Parathyroid adenoma (tissue), 2 donors: ENCODE measurements at regions not wholly inside any gene's neighbourhood (a gene's known extent, or its start where the extent isn't known, plus 50 kb on each side); places are given as distances from the start of the nearest gene placed in this dataset.

ENCODE experiments used
- H2AFZ ChIP-seq: fragments of 300-600 bp; sonication (generic); one replicate; pipeline ENCODE4 v1.7.0; 2017; ENCODE audit warnings: antibody characterized with exemption, mild to moderate bottlenecking
- H3K27ac ChIP-seq: fragments of 300-600 bp; sonication (generic); one replicate; pipeline ENCODE4 v1.7.0; 2017
- H3K27me3 ChIP-seq: fragments of 300-600 bp; sonication (generic); one replicate; pipeline ENCODE4 v1.7.0; 2017; ENCODE audit warnings: low read length; ENCODE audit not compliant: control insufficient read depth, insufficient read depth
- H3K36me3 ChIP-seq: fragments of 300-600 bp; sonication (generic); one replicate; pipeline ENCODE4 v1.7.0; 2017; ENCODE audit warnings: low read length; ENCODE audit not compliant: control insufficient read depth, insufficient read depth
- H3K4me1 ChIP-seq: fragments of 300-600 bp; sonication (generic); one replicate; pipeline ENCODE4 v1.7.0; 2017; ENCODE audit warnings: control low read depth
- H3K4me2 ChIP-seq: fragments of 300-600 bp; sonication (generic); one replicate; pipeline ENCODE4 v1.7.0; 2017; ENCODE audit warnings: low read length
- H3K4me3 ChIP-seq: fragments of 300-600 bp; sonication (generic); one replicate; pipeline ENCODE4 v1.7.0; 2017; ENCODE audit warnings: low read depth, low read length
- H3K79me2 ChIP-seq: fragments of 300-600 bp; sonication (generic); one replicate; pipeline ENCODE4 v1.7.0; 2017; ENCODE audit warnings: control low read depth
- H3K9ac ChIP-seq: fragments of 300-600 bp; sonication (generic); one replicate; pipeline ENCODE4 v1.7.0; 2017; ENCODE audit warnings: mild to moderate bottlenecking
- H3K9me3 ChIP-seq: fragments of 300-600 bp; sonication (generic); one replicate; pipeline ENCODE4 v1.7.0; 2017; ENCODE audit warnings: low read length; ENCODE audit not compliant: control insufficient read depth
- CTCF ChIP-seq: fragments of 300-600 bp; sonication (generic); IDR thresholded peaks from one replicate; pipeline ENCODE4 v1.7.0; 2017; ENCODE audit warnings: antibody characterized with exemption, mild to moderate bottlenecking
- donor health status: primary hyperparathyroidism.

DNA sequence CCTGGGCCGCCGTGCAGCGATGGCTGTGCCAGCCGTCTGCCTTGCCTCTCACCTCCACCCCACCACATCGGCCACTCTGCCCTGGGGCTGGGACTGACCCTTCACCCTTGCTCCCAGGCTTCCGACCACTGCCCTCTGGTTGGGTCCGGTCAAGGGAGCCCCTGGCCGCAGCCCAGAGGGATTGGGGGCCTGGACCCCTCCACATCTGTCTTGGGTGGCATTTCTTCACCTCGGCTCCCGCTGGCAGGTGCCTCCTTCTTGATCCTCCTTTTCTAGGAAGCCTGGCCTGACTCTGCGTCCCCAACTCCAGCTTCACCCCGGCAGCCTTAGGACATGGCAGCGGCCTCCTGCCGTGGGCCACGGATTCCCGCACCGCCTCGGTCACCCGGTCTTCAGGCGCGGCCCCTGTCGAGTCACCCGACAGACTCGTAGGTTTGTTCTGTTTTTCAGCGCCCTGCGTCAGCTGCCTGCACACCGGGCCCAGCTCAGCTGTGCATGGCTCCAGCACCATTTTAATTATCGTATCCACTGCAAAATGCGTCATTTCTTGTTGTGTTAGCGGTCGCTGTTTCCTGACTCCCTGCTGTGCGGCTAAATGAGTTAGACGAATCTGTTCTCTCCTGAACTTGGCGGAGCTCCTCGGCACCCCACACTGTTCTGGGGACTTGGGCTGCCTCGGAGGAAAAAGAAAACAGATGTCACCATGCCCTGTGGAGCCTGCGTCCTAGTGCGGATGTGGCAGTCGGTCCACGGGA, 124.0 kb downstream of the FAM53A start:
- no peak overlapping the region for H3K9ac ChIP-seq
- no peaks in the 10 kb centered on the region for H3K4me1 ChIP-seq
- H3K36me3 ChIP-seq, result no peaks in the 10 kb centered on the region
- no peak overlapping the region for H3K4me3 ChIP-seq
- no peaks in the 10 kb centered on the region for H3K79me2 ChIP-seq
- no peak overlapping the region for H3K27ac ChIP-seq
- no peak for TF ChIP-seq CTCF
- no peaks in the 10 kb centered on the region for H3K9me3 ChIP-seq
- peaks cover 4% of the 10 kb centered on the region for H3K27me3 ChIP-seq
- no peak overlapping the region for H3K4me2 ChIP-seq
- no peak overlapping the region for H2AFZ ChIP-seq

GRCh38 chr4:1558205-1558604, 125.9 kb downstream of the FAM53A start:
- Histone ChIP-seq H3K9ac (no peak overlapping the region), H3K79me2 (no peaks in the 10 kb centered on the region), H3K4me3 (no peak overlapping the region), H3K9me3 (no peaks in the 10 kb centered on the region), H3K4me1 (no peaks in the 10 kb centered on the region), H2AFZ (no peak overlapping the region), H3K4me2 (no peak overlapping the region), H3K27me3 (peaks cover 4% of the 10 kb centered on the region), H3K36me3 (no peaks in the 10 kb centered on the region), H3K27ac (no peak overlapping the region)
- TF ChIP-seq CTCF, result no peak

- Histone ChIP-seq H3K27me3 (peaks cover 4% of the 10 kb centered on the region), H3K9ac (no peak overlapping the region), H3K9me3 (no peaks in the 10 kb centered on the region), H3K79me2 (no peaks in the 10 kb centered on the region), H3K27ac (no peak overlapping the region), H2AFZ (no peak overlapping the region), H3K36me3 (no peaks in the 10 kb centered on the region), H3K4me1 (no peaks in the 10 kb centered on the region), H3K4me3 (no peak overlapping the region), H3K4me2 (no peak overlapping the region)
- TF ChIP-seq CTCF, result no peak
Measured at GRCh38 chr4:1557221-1557597, 126.9 kb downstream of the FAM53A start.

DNA sequence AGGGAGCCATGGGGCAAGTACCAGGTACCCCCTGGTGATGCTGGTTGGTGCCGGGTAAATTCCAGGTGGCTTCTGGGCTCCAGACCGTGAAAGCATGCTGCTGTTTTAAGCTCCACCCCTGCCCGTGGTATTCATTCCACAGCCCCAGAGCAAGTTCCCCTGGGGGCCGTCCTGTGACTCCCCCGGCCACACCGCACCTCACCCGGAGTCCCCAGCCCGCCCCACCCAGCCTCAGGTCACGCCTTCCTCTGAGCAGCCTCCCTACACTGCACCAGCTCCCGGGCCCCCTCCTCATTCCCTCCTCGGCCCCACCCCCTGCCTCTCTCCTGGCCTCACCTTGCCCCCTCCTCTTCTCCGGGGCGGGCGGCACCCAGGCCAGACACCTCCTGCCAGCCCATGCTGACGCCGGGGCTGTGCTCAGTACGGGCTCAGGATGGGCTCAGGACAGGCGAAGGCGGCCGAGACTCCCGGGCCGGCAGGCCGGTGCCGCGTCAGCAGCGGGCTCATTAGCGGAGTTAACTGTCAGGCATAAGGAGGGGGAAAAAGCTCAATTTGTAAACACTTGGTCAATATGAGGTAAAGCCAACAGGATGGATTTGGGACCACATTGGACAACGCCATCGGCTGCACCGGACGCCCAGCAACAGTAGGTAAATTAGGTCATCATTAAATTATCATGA, 127.4 kb downstream of the FAM53A start:
- Histone ChIP-seq H3K4me3 (no peak overlapping the region), H3K27ac (no peak overlapping the region)

More for the DNA sequence above, 127.4 kb downstream of the FAM53A start:
- Histone ChIP-seq H3K36me3 (no peaks in the 10 kb centered on the region), H3K9me3 (no peaks in the 10 kb centered on the region), H3K27me3 (peaks cover 4% of the 10 kb centered on the region), H3K4me2 (no peak overlapping the region), H2AFZ (no peak overlapping the region), H3K4me1 (no peaks in the 10 kb centered on the region), H3K79me2 (no peaks in the 10 kb centered on the region), H3K9ac (no peak overlapping the region)
- TF ChIP-seq CTCF, result no peak
